Activated naive CD4-positive, alpha-beta T cell treated with anti-CD3 and anti-CD28 coated beads for 36 hours (primary cell): ENCODE measurements at regions not wholly inside any gene's neighbourhood (a gene's known extent, or its start where the extent isn't known, plus 50 kb on each side); places are given as distances from the start of the nearest gene placed in this dataset.

ENCODE experiments used
- CTCF ChIA-PET: fragments of 350-600 bp; sonication (Branson Sonifier 250); formaldehyde crosslinking; loops from one replicate; lab custom pipeline; 2021; ENCODE audit warnings: antibody characterized with exemption; lab: Charles Lee
- DNase-seq: peaks from one replicate; pipeline ENCODE4 v3.0.0-alpha.2; 2020
- H3K27ac Mint-ChIP-seq: one replicate; pipeline ENCODE4 v1.8.0; 2021; ENCODE audit warnings: mild to moderate bottlenecking, mixed read lengths
- H3K27me3 Mint-ChIP-seq: one replicate; pipeline ENCODE4 v1.8.0; 2021; ENCODE audit warnings: low read depth, mixed read lengths
- H3K36me3 Mint-ChIP-seq: one replicate; pipeline ENCODE4 v1.8.0; 2021; ENCODE audit warnings: low read depth, mixed read lengths
- H3K4me1 Mint-ChIP-seq: one replicate; pipeline ENCODE4 v1.8.0; 2021; ENCODE audit warnings: low read depth, mixed read lengths
- H3K4me3 Mint-ChIP-seq: one replicate; pipeline ENCODE4 v1.8.0; 2021; ENCODE audit warnings: mild to moderate bottlenecking, moderate library complexity, mixed read lengths
- H3K9me3 Mint-ChIP-seq: one replicate; pipeline ENCODE4 v1.8.0; 2021; ENCODE audit warnings: mixed read lengths
- intact Hi-C: fragments of 100-400 bp; cut with micrococcal nuclease; formaldehyde crosslinking; loops from one replicate; pipeline ENCODE4 v1.15.1; 2023

GRCh38 chr6:14734416-14735340 lies 511.2 kb upstream of the JARID2 start:
- peak; percentile 74 for DNase-seq
- peak overlapping the region; percentile 54 for H3K4me3 Mint-ChIP-seq
- intact Hi-C loops: loop anchor here (1.0 to 10.0 kb wide), 7 partner anchors 59 to 1590 kb away; no protein-coding TSS in a partner anchor
- peaks cover 97% of the 10 kb centered on the region for H3K4me1 Mint-ChIP-seq
- H3K27ac Mint-ChIP-seq: peak overlapping the region; percentile 96
- peaks cover 3% of the 10 kb centered on the region for H3K36me3 Mint-ChIP-seq
- no peaks in the 10 kb centered on the region for H3K9me3 Mint-ChIP-seq
- CTCF ChIA-PET: interaction anchor here (0.7 to 1.1 kb wide), 4 partner anchors 10 to 140 kb away, joined by 3 to 4 read pairs (median 3); no protein-coding TSS in a partner anchor
- H3K27me3 Mint-ChIP-seq: no peaks in the 10 kb centered on the region

GRCh38 chr6:14735956-14736486 lies 509.8 kb upstream of the JARID2 start:
- intact Hi-C loops: loop anchor here (1.0 to 10.0 kb wide), 3 partner anchors 8 to 1589 kb away; no protein-coding TSS in a partner anchor
- H3K4me1 Mint-ChIP-seq: peaks cover 84% of the 10 kb centered on the region
- peak; percentile 74 for DNase-seq
- CTCF ChIA-PET: interaction anchor here (1.1 kb wide), 1 partner anchor 21 kb away, joined by 3 read pairs; no protein-coding TSS in a partner anchor
- H3K36me3 Mint-ChIP-seq: peaks cover 4% of the 10 kb centered on the region
- no peaks in the 10 kb centered on the region for H3K27me3 Mint-ChIP-seq
- H3K9me3 Mint-ChIP-seq: no peaks in the 10 kb centered on the region
- no peak overlapping the region for H3K4me3 Mint-ChIP-seq
- peak overlapping the region; percentile 96 for H3K27ac Mint-ChIP-seq

GRCh38 chr6:14736554-14736953 lies 509.3 kb upstream of the JARID2 start:
- Mint-ChIP-seq H3K27ac (peak overlapping the region; percentile 96), H3K4me3 (no peak overlapping the region), H3K36me3 (peaks cover 1% of the 10 kb centered on the region), H3K27me3 (no peaks in the 10 kb centered on the region), H3K9me3 (peaks cover 1% of the 10 kb centered on the region), H3K4me1 (peaks cover 80% of the 10 kb centered on the region)
- no peak for DNase-seq
- CTCF ChIA-PET: no interaction called here
- intact Hi-C loops: loop anchor here (1.0 to 10.0 kb wide), 3 partner anchors 8 to 1588 kb away; no protein-coding TSS in a partner anchor

- Mint-ChIP-seq H3K27ac (peak overlapping the region; percentile 74), H3K27me3 (no peaks in the 10 kb centered on the region), H3K36me3 (peaks cover 1% of the 10 kb centered on the region), H3K4me3 (no peak overlapping the region), H3K4me1 (peaks cover 77% of the 10 kb centered on the region), H3K9me3 (peaks cover 1% of the 10 kb centered on the region)
- intact Hi-C loops: loop anchor here (10.0 kb wide), 2 partner anchors 1396 to 1586 kb away; no protein-coding TSS in a partner anchor
- CTCF ChIA-PET: no interaction called here
- no peak for DNase-seq
Measured at GRCh38 chr6:14738497-14738896, 507.4 kb upstream of the JARID2 start.

GRCh38 chr6:14738933-14739332 lies 506.9 kb upstream of the JARID2 start:
- Mint-ChIP-seq H3K9me3 (peaks cover 1% of the 10 kb centered on the region), H3K36me3 (peaks cover 1% of the 10 kb centered on the region), H3K27ac (peak overlapping the region; percentile 74), H3K4me1 (peaks cover 77% of the 10 kb centered on the region), H3K27me3 (no peaks in the 10 kb centered on the region), H3K4me3 (no peak overlapping the region)
- intact Hi-C loops: loop anchor here (10.0 kb wide), 2 partner anchors 1396 to 1586 kb away; no protein-coding TSS in a partner anchor
- DNase-seq: no peak
- CTCF ChIA-PET: no interaction called here

GRCh38 chr6:14739827-14740226 lies 506.0 kb upstream of the JARID2 start:
- Mint-ChIP-seq H3K36me3 (peaks cover 3% of the 10 kb centered on the region), H3K27ac (no peak overlapping the region), H3K27me3 (no peaks in the 10 kb centered on the region), H3K9me3 (peaks cover 3% of the 10 kb centered on the region), H3K4me3 (no peak overlapping the region), H3K4me1 (peaks cover 77% of the 10 kb centered on the region)
- intact Hi-C loops: loop anchor here (10.0 kb wide), 2 partner anchors 1395 to 1585 kb away; no protein-coding TSS in a partner anchor
- CTCF ChIA-PET: no interaction called here
- no peak for DNase-seq

GRCh38 chr6:14742171-14742570 lies 503.7 kb upstream of the JARID2 start:
- Mint-ChIP-seq H3K4me3 (no peak overlapping the region), H3K27ac (peak overlapping the region; percentile 57), H3K27me3 (no peaks in the 10 kb centered on the region), H3K36me3 (peaks cover 3% of the 10 kb centered on the region), H3K9me3 (peaks cover 3% of the 10 kb centered on the region), H3K4me1 (peaks cover 69% of the 10 kb centered on the region)
- CTCF ChIA-PET: no interaction called here
- intact Hi-C loops: no loop called here
- no peak for DNase-seq

GRCh38 chr6:14742680-14743079 lies 503.2 kb upstream of the JARID2 start:
- CTCF ChIA-PET: no interaction called here
- no peaks in the 10 kb centered on the region for H3K27me3 Mint-ChIP-seq
- H3K9me3 Mint-ChIP-seq: peaks cover 3% of the 10 kb centered on the region
- peaks cover 68% of the 10 kb centered on the region for H3K4me1 Mint-ChIP-seq
- no peak for DNase-seq
- H3K27ac Mint-ChIP-seq: peak overlapping the region; percentile 98
- no peak overlapping the region for H3K4me3 Mint-ChIP-seq
- H3K36me3 Mint-ChIP-seq: peaks cover 3% of the 10 kb centered on the region
- intact Hi-C loops: loop anchor here (1.0 kb wide), 2 partner anchors 9 to 133 kb away; no protein-coding TSS in a partner anchor

GRCh38 chr6:14743144-14743473 lies 502.8 kb upstream of the JARID2 start:
- Mint-ChIP-seq H3K36me3 (peaks cover 3% of the 10 kb centered on the region), H3K4me1 (peaks cover 69% of the 10 kb centered on the region), H3K27ac (peak overlapping the region; percentile 98), H3K4me3 (peak overlapping the region; percentile 20), H3K9me3 (peaks cover 3% of the 10 kb centered on the region), H3K27me3 (no peaks in the 10 kb centered on the region)
- CTCF ChIA-PET: no interaction called here
- intact Hi-C loops: loop anchor here (1.0 kb wide), 2 partner anchors 10 to 132 kb away; no protein-coding TSS in a partner anchor
- no peak for DNase-seq

GRCh38 chr6:14743474-14744211 lies 502.2 kb upstream of the JARID2 start:
- no peak overlapping the region for H3K4me3 Mint-ChIP-seq
- peaks cover 69% of the 10 kb centered on the region for H3K4me1 Mint-ChIP-seq
- H3K27me3 Mint-ChIP-seq: no peaks in the 10 kb centered on the region
- peak; percentile 92 for DNase-seq
- CTCF ChIA-PET: interaction anchor here (0.6 to 1.4 kb wide), 2 partner anchors 9 to 350 kb away, joined by 3 to 4 read pairs; no protein-coding TSS in a partner anchor
- peaks cover 3% of the 10 kb centered on the region for H3K36me3 Mint-ChIP-seq
- peak overlapping the region; percentile 98 for H3K27ac Mint-ChIP-seq
- intact Hi-C loops: loop anchor here (1.0 to 2.0 kb wide), 5 partner anchors 7 to 441 kb away; no protein-coding TSS in a partner anchor
- peaks cover 3% of the 10 kb centered on the region for H3K9me3 Mint-ChIP-seq

- CTCF ChIA-PET: interaction anchor here (0.6 to 1.4 kb wide), 2 partner anchors 10 to 349 kb away, joined by 3 to 4 read pairs; no protein-coding TSS in a partner anchor
- no peak for DNase-seq
- Mint-ChIP-seq H3K9me3 (peaks cover 3% of the 10 kb centered on the region), H3K27ac (peak overlapping the region; percentile 98), H3K4me3 (no peak overlapping the region), H3K4me1 (peaks cover 69% of the 10 kb centered on the region), H3K27me3 (no peaks in the 10 kb centered on the region), H3K36me3 (peaks cover 3% of the 10 kb centered on the region)
- intact Hi-C loops: loop anchor here (1.0 to 2.0 kb wide), 3 partner anchors 8 to 440 kb away; no protein-coding TSS in a partner anchor
Measured at GRCh38 chr6:14744212-14744556, 501.7 kb upstream of the JARID2 start.
